GM12864 (cell line): ENCODE measurements at regions not wholly inside any gene's neighbourhood (a gene's known extent, or its start where the extent isn't known, plus 50 kb on each side); places are given as distances from the start of the nearest gene placed in this dataset.

Experiments used
- DNase-seq: peaks from one replicate; pipeline ENCODE4 v3.0.0-alpha.2; 2011; ENCODE audit warnings: low read depth
- H3K4me3 ChIP-seq: 2 replicates; pipeline ENCODE4 v1.5.1; 2011; ENCODE audit warnings: mild to moderate bottlenecking, low read depth, low read length, control low read depth
- TF ChIP-seq, protein P1 (sequence below): IDR thresholded peaks from 2 replicates; pipeline ENCODE4 v1.5.1; 2011; ENCODE audit warnings: low read depth, mild to moderate bottlenecking, moderate library complexity, low read length, control low read depth, inconsistent platforms; ENCODE audit errors: missing control alignments

DNA sequence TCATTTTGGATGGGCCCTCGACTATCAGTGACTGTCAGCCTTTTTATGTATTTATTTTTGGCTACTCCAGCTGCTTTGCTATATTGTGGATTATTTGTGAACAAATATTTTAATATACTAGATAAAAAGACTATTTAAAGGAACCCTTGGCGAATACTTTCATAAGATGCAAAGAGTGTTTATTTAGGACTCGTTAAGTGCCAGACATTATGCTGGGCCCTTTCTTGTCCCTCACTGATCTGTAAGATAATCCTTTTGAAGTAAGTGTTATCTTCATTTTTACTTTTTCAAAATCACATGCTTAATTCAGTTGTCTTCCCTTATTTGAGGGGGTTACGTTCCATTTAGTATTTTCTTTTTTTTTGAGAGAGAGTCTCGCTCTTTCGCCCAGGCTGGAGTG is 376.8 kb upstream of the C2CD4B start:
- no peak overlapping the region for H3K4me3 ChIP-seq
- TF ChIP-seq, protein P1, sequence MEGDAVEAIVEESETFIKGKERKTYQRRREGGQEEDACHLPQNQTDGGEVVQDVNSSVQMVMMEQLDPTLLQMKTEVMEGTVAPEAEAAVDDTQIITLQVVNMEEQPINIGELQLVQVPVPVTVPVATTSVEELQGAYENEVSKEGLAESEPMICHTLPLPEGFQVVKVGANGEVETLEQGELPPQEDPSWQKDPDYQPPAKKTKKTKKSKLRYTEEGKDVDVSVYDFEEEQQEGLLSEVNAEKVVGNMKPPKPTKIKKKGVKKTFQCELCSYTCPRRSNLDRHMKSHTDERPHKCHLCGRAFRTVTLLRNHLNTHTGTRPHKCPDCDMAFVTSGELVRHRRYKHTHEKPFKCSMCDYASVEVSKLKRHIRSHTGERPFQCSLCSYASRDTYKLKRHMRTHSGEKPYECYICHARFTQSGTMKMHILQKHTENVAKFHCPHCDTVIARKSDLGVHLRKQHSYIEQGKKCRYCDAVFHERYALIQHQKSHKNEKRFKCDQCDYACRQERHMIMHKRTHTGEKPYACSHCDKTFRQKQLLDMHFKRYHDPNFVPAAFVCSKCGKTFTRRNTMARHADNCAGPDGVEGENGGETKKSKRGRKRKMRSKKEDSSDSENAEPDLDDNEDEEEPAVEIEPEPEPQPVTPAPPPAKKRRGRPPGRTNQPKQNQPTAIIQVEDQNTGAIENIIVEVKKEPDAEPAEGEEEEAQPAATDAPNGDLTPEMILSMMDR = no peak
- no peak for DNase-seq

GRCh38 chr15:62544446-62544845 is 379.4 kb upstream of the C2CD4B start:
- H3K4me3 ChIP-seq = no peak overlapping the region
- TF ChIP-seq, protein P1 = no peak
- DNase-seq = no peak

DNA sequence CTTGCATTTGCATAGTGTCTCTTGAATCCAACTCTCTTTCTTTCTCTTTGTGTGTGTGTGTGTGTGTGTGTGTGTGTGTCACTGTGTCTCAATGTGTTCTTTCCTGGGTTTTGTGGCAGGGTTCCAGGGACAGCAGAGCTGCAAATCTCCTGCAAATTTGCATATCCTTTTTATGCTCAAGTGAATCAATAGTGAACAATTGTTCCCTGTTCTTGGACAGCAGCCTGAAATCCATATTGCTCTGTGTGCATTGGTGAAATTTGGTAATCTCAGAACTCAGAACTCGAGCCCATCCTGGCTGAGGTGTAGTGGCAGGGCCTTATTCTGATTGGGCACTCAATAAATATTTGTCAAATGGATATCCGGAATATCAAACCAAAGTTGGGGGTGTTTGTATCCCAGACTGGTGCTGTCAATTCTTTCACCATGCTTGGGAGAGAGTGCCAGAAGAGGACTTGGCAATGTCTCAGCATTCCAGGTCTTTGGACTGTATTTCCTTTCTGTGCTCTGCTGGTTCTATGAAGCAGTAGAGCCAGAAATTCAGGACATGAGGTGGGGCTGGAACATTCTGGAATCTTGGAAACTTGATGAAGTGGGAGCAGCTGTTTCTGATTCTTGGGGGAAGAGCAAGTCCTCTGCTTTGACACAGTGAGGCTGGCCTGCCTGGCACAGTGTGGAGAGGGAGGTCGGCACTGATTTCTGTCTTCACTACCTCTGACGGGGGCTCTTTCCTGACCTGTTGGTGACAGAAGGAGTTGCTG is 380.6 kb upstream of the C2CD4B start:
- TF ChIP-seq, protein P1 = no peak
- DNase-seq = no peak
- H3K4me3 ChIP-seq = no peak overlapping the region

GRCh38 chr15:62546628-62547027 is 381.5 kb upstream of the C2CD4B start:
- no peak overlapping the region for H3K4me3 ChIP-seq
- DNase-seq = no peak
- TF ChIP-seq, protein P1 = no peak

- TF ChIP-seq, protein P1 = no peak
- H3K4me3 ChIP-seq = no peak overlapping the region
- DNase-seq = no peak
Measured at GRCh38 chr15:62547584-62547983, 382.5 kb upstream of the C2CD4B start.

GRCh38 chr15:62549345-62549970 is 384.4 kb upstream of the C2CD4B start:
- H3K4me3 ChIP-seq = no peak overlapping the region
- DNase-seq = peak; percentile 7
- TF ChIP-seq, protein P1 = peak; percentile 71
